ENCODE measurements at regions not wholly inside any gene's neighbourhood (a gene's known extent, or its start where the extent isn't known, plus 50 kb on each side); places are given as distances from the start of the nearest gene placed in this dataset.

DNA sequence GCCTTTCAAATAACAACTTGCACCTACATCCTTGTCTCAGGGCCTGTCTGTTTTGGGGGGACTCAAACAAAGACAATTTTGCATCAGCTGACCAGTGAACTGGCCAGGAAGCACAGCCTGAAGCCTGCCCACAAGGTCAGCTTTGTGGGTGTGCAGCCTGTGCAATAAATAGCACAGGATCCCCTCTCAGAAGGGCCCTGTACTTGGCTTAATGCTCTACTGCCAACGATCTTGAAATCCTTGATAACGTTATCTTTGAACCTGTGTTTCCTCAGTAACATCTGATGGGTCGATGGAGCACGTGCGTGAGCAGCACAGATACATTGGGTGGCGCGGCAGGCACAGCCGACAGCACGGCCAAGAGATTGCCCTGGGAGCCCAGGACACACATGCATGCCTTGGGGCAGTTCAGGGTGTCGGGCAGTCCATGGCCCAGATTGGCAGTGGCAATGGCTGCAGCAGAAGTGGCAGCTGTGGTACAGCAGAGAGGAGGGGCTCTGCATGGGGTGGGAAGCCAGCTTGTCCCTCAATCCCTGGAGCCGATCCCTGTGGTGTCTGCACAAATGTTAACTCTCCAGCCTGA is 58.8 kb upstream of the ATP6AP2 start:
- no peak for DNase-seq (ENCODE audit: low spot score)
- H3K27ac Mint-ChIP-seq (ENCODE audit: unreplicated experiment): no peak overlapping the region
- TF ChIP-seq, protein P1, sequence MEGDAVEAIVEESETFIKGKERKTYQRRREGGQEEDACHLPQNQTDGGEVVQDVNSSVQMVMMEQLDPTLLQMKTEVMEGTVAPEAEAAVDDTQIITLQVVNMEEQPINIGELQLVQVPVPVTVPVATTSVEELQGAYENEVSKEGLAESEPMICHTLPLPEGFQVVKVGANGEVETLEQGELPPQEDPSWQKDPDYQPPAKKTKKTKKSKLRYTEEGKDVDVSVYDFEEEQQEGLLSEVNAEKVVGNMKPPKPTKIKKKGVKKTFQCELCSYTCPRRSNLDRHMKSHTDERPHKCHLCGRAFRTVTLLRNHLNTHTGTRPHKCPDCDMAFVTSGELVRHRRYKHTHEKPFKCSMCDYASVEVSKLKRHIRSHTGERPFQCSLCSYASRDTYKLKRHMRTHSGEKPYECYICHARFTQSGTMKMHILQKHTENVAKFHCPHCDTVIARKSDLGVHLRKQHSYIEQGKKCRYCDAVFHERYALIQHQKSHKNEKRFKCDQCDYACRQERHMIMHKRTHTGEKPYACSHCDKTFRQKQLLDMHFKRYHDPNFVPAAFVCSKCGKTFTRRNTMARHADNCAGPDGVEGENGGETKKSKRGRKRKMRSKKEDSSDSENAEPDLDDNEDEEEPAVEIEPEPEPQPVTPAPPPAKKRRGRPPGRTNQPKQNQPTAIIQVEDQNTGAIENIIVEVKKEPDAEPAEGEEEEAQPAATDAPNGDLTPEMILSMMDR (IDR thresholded peaks at IDR 0.05): no peak
- H3K36me3 Mint-ChIP-seq (ENCODE audit: low read depth): no peaks in the 10 kb centered on the region
- no peak overlapping the region for H3K4me3 Mint-ChIP-seq (ENCODE audit: unreplicated experiment)
- H3K9me3 Mint-ChIP-seq (ENCODE audit: low read depth): peaks cover 8% of the 10 kb centered on the region
- no peaks in the 10 kb centered on the region for H3K27me3 Mint-ChIP-seq (ENCODE audit: low read depth)
- no peaks in the 10 kb centered on the region for H3K4me1 Mint-ChIP-seq (ENCODE audit: low read depth)

DNA sequence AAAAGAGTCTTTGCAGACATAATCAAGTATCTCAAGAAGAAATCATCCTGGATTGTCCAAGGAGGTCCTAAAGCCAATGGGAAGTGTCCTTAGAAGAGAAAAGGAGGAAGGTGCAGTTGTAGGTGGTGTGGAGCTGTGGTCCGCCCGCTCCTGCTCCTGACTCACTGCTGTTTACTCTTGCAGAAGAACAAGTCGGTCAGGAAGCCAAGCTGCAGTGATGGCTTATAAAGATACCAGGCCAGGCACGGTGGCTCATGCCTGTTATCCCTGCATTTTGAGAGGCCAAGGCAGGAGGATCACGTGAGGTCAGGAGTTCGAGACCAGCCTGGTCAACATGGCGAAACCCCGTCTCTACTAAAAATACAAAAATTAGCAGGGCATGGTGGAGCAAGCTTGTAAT is 66.4 kb upstream of the ATP6AP2 start:
- Mint-ChIP-seq H3K36me3 (ENCODE audit: low read depth) (no peaks in the 10 kb centered on the region), H3K4me1 (ENCODE audit: low read depth) (no peaks in the 10 kb centered on the region), H3K4me3 (ENCODE audit: unreplicated experiment) (no peak overlapping the region), H3K27me3 (ENCODE audit: low read depth) (no peaks in the 10 kb centered on the region), H3K27ac (ENCODE audit: unreplicated experiment) (no peak overlapping the region), H3K9me3 (ENCODE audit: low read depth) (peaks cover 9% of the 10 kb centered on the region)
- DNase-seq (ENCODE audit: low spot score): no peak
- TF ChIP-seq, protein P1 (IDR thresholded peaks at IDR 0.05): no peak

DNA sequence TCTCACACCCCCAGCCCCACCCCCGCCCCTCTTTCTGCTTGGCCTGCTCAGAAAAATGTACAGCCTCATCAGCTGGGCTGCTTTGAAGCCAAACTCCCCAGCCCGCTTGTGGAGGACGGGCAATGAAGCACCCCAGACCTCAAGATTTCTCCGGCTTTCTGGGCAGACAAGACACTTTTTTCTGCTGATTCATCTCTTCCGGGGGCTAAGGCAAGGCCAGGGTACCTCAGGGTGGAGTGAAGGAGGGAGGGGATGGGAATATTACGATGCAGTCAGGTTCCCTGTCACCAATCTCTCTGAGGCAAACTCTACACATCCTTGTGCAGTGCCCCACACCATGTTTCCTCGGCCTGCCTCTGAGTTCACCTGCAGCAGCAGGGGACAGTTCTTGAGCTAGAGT is 66.9 kb upstream of the ATP6AP2 start:
- H3K4me3 Mint-ChIP-seq (ENCODE audit: unreplicated experiment): no peak overlapping the region
- no peak for DNase-seq (ENCODE audit: low spot score)
- H3K4me1 Mint-ChIP-seq (ENCODE audit: low read depth): no peaks in the 10 kb centered on the region
- H3K27me3 Mint-ChIP-seq (ENCODE audit: low read depth): no peaks in the 10 kb centered on the region
- peaks cover 9% of the 10 kb centered on the region for H3K9me3 Mint-ChIP-seq (ENCODE audit: low read depth)
- H3K27ac Mint-ChIP-seq (ENCODE audit: unreplicated experiment): no peak overlapping the region
- H3K36me3 Mint-ChIP-seq (ENCODE audit: low read depth): no peaks in the 10 kb centered on the region
- TF ChIP-seq, protein P1 (IDR thresholded peaks at IDR 0.05): no peak

- Mint-ChIP-seq H3K27me3 (ENCODE audit: low read depth) (no peaks in the 10 kb centered on the region), H3K4me1 (ENCODE audit: low read depth) (no peaks in the 10 kb centered on the region), H3K36me3 (ENCODE audit: low read depth) (no peaks in the 10 kb centered on the region), H3K27ac (ENCODE audit: unreplicated experiment) (no peak overlapping the region), H3K4me3 (ENCODE audit: unreplicated experiment) (no peak overlapping the region), H3K9me3 (ENCODE audit: low read depth) (peaks cover 9% of the 10 kb centered on the region)
- DNase-seq (ENCODE audit: low spot score): no peak
- TF ChIP-seq, protein P1 (IDR thresholded peaks at IDR 0.05): no peak
These were observed 67.8 kb upstream of the ATP6AP2 start for GRCh38 chrX:40513012-40513411.

- Mint-ChIP-seq H3K27ac (ENCODE audit: unreplicated experiment) (no peak overlapping the region), H3K27me3 (ENCODE audit: low read depth) (no peaks in the 10 kb centered on the region), H3K4me1 (ENCODE audit: low read depth) (no peaks in the 10 kb centered on the region), H3K36me3 (ENCODE audit: low read depth) (no peaks in the 10 kb centered on the region), H3K9me3 (ENCODE audit: low read depth) (peaks cover 9% of the 10 kb centered on the region), H3K4me3 (ENCODE audit: unreplicated experiment) (no peak overlapping the region)
- TF ChIP-seq, protein P1 (IDR thresholded peaks at IDR 0.05): no peak
- no peak for DNase-seq (ENCODE audit: low spot score)
These were observed 69.5 kb upstream of the ATP6AP2 start for GRCh38 chrX:40511258-40511657.
